ENCODE measurements at regions not wholly inside any gene's neighbourhood (a gene's known extent, or its start where the extent isn't known, plus 50 kb on each side); places are given as distances from the start of the nearest gene placed in this dataset.
A peak's percentile ranks its signal among the peaks of the same experiment; 100 is the strongest.
"Not testable (repeated sequence)": the region's sequence is repeated elsewhere in the genome, so short reads cannot be mapped to it uniquely, and the experiment has no call there.

DNA sequence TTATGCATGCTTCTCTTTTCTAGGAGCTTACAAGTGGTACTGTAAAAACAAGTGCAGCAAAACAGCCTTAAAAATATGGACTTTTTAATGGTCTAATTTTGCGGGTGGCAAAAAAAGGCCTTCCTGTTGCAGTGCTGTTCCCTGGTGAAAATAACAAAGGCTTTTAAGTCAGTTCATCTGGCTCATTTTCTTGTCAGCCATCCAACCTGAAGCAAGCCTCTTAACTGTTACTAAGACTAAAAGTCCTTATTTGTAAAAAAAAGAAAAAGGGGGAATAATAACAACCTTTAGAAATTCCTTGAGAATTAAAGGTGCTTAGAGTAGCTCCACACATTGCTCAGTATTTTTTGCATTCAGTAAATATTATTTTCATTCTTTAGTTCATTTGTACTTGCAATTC lies 200.5 kb upstream of the CHORDC1 start:
- no peak overlapping the region for H3K4me2 ChIP-seq (ENCODE audit: insufficient read depth, low read length)
- H3K27me3 ChIP-seq (ENCODE audit: control insufficient read depth in 2 of 2, insufficient read depth in 2 of 2, low read length in 2 of 2), result no peaks in the 10 kb centered on the region
- no peak overlapping the region for H3K27ac ChIP-seq (ENCODE audit: insufficient read depth, low read depth, low read length)
- dilution Hi-C loops (cut with MboI; ENCODE audit: extremely low pct_ligation_motif_present, low sequenced_read_pairs) (no loop called here), intact Hi-C loops (cut with micrococcal nuclease) (no loop called here)
- H3K4me3 ChIP-seq (replicated peaks in 1 of 3; ENCODE audit: insufficient read depth in 1 of 3, low read depth in 1 of 3, low read length in 3 of 3), result no peak overlapping the region
- ChIA-PET CTCF (no interaction called here), POLR2A (no interaction called here)
- DNase-seq (ENCODE audit: low read depth, low spot score) (peak; percentile 10), FAIRE-seq (no peak)
- H4K20me1 ChIP-seq (replicated peaks; ENCODE audit: control insufficient read depth, extremely low read depth, insufficient read depth, low read length), result no peaks in the 10 kb centered on the region
- no peaks in the 10 kb centered on the region for H3K36me3 ChIP-seq (ENCODE audit: control insufficient read depth in 2 of 2, extremely low read depth in 1 of 2, insufficient read depth in 2 of 2, low read length in 2 of 2)
- TF ChIP-seq JUN (IDR thresholded peaks at IDR 0.05; ENCODE audit: borderline replicate concordance, insufficient read depth, insufficient read length, low read depth) (no peak), GATA2 (IDR thresholded peaks at IDR 0.05; ENCODE audit: insufficient read depth, insufficient read length, low read depth, low read length) (no peak), FOS (IDR thresholded peaks at IDR 0.05; ENCODE audit: borderline replicate concordance, insufficient read depth, low read length) (no peak), POLR2AphosphoS5 (IDR thresholded peaks at IDR 0.05; ENCODE audit: insufficient read depth, low read depth, low read length) (no peak), MYC (IDR thresholded peaks at IDR 0.05; ENCODE audit: low read depth, low read length) (no peak), POLR2A (IDR thresholded peaks at IDR 0.05; ENCODE audit: low read depth, low read length) (no peak)
- TF ChIP-seq, protein P1, sequence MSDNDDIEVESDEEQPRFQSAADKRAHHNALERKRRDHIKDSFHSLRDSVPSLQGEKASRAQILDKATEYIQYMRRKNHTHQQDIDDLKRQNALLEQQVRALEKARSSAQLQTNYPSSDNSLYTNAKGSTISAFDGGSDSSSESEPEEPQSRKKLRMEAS (IDR thresholded peaks at IDR 0.05; ENCODE audit: insufficient read depth, insufficient read length), result no peak
- no peak overlapping the region for H2AFZ ChIP-seq (ENCODE audit: low read depth, low read length)
- no peak overlapping the region for H3K9ac ChIP-seq (replicated peaks; ENCODE audit: extremely low read depth, insufficient read depth, low read length)
- no peaks in the 10 kb centered on the region for H3K9me1 ChIP-seq (replicated peaks; ENCODE audit: control insufficient read depth, extremely low read depth, insufficient read depth, low read length)
- no peaks in the 10 kb centered on the region for H3K4me1 ChIP-seq (ENCODE audit: control insufficient read depth, extremely low read depth, insufficient read depth, low read length)
- no peaks in the 10 kb centered on the region for H3K79me2 ChIP-seq (ENCODE audit: control insufficient read depth, insufficient read depth, low read length)
- no TSS peak for BruUV-seq (replicated peaks)
- no peaks in the 10 kb centered on the region for H3K9me3 ChIP-seq (replicated peaks; ENCODE audit: control insufficient read depth, insufficient read depth, low read length)

DNA sequence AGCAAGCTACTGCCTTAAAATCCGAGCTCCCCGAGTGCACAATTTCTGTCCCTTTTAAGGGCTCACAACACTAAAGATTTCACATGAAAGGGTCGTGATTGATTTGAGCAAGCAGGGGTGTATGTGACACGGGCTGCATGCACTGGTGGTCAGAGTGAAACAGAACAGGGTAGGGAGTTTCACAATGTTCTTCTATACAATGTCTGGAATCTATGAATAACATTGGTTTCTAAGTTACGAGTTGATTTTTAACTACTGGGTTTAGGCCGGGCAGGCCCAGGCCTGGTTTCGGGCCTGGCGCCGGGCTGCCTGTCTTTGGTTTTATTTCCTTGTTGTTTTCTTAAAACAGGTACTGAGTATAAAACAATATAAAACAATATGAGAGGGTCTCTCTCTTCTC lies 199.9 kb upstream of the CHORDC1 start:
- H3K9me1 ChIP-seq (replicated peaks; ENCODE audit: control insufficient read depth, extremely low read depth, insufficient read depth, low read length); H4K20me1 ChIP-seq (replicated peaks; ENCODE audit: control insufficient read depth, extremely low read depth, insufficient read depth, low read length); FAIRE-seq; H3K4me3 ChIP-seq (replicated peaks in 1 of 3; ENCODE audit: insufficient read depth in 1 of 3, low read depth in 1 of 3, low read length in 3 of 3); H3K36me3 ChIP-seq (ENCODE audit: control insufficient read depth in 2 of 2, extremely low read depth in 1 of 2, insufficient read depth in 2 of 2, low read length in 2 of 2); DNase-seq (ENCODE audit: low read depth, low spot score); intact Hi-C loops (cut with micrococcal nuclease); H3K27ac ChIP-seq (ENCODE audit: insufficient read depth, low read depth, low read length); H3K27me3 ChIP-seq (ENCODE audit: control insufficient read depth in 2 of 2, insufficient read depth in 2 of 2, low read length in 2 of 2); H2AFZ ChIP-seq (ENCODE audit: low read depth, low read length); H3K9me3 ChIP-seq (replicated peaks; ENCODE audit: control insufficient read depth, insufficient read depth, low read length); BruUV-seq (replicated peaks); dilution Hi-C loops (cut with MboI; ENCODE audit: extremely low pct_ligation_motif_present, low sequenced_read_pairs); H3K9ac ChIP-seq (replicated peaks; ENCODE audit: extremely low read depth, insufficient read depth, low read length); H3K4me1 ChIP-seq (ENCODE audit: control insufficient read depth, extremely low read depth, insufficient read depth, low read length); H3K4me2 ChIP-seq (ENCODE audit: insufficient read depth, low read length); POLR2A ChIA-PET; CTCF ChIA-PET; H3K79me2 ChIP-seq (ENCODE audit: control insufficient read depth, insufficient read depth, low read length): not testable (repeated sequence)

Data from endothelial cell of umbilical vein (primary cell).